SK-N-SH (cell line): ENCODE measurements at regions not wholly inside any gene's neighbourhood (a gene's known extent, or its start where the extent isn't known, plus 50 kb on each side); places are given as distances from the start of the nearest gene placed in this dataset.

Experiments
- CTCF ChIA-PET: fragments of 300-600, 350-600 bp; formaldehyde crosslinking; extraction: SDS; loops from one replicate; lab custom pipeline; 2021; lab: Yijun Ruan, JAX
- POLR2A ChIA-PET: fragments of 350-600 bp; sonication (Branson Sonifier 250); formaldehyde crosslinking; extraction: SDS; loops from one replicate; lab custom pipeline; 2020; ENCODE audit warnings: antibody characterized with exemption, inconsistent platforms; lab: Yijun Ruan, JAX
- DNase-seq: peaks from one replicate; pipeline ENCODE4 v3.0.0; 2012
- H2AFZ ChIP-seq: fragments of 200-600 bp; sonication (generic); 2 replicates; pipeline ENCODE4 v1.8.1; 2016; ENCODE audit warnings: antibody characterized with exemption, mild to moderate bottlenecking, low read depth
- H3F3A ChIP-seq: fragments of 200-600 bp; sonication (generic); replicated peaks from 2 replicates; pipeline ENCODE3; 2016; ENCODE audit warnings: antibody characterized with exemption, mild to moderate bottlenecking; ENCODE audit not compliant: insufficient read depth
- H3K27ac ChIP-seq, 2 experiments: fragments of 200-500 bp in 1 of 2; fragments of 200-600 bp in 1 of 2; sonication (Bioruptor generic) in 1 of 2; sonication (generic), shearing (Covaris generic) in 1 of 2; 2 replicates each; pipeline versions ENCODE4 v1.5.1 to v1.6.1; 2014 to 2016; ENCODE audit warnings: low read depth in 2 of 2, inconsistent platforms in 1 of 2, low read length in 1 of 2, mild to moderate bottlenecking in 1 of 2, mixed read lengths in 1 of 2
- H3K27me3 ChIP-seq: fragments of 200-600 bp; sonication (generic), shearing (Covaris generic); 2 replicates; pipeline ENCODE4 v1.6.1; 2016; ENCODE audit warnings: mixed run types; ENCODE audit not compliant: insufficient read depth
- H3K36me3 ChIP-seq, 2 experiments: fragments of 200-500 bp in 1 of 2; fragments of 200-600 bp in 1 of 2; sonication (Bioruptor generic) in 1 of 2; sonication (generic) in 1 of 2; replicated peaks in 1 of 2; 2 replicates each; pipeline versions ENCODE3 to v1.5.1; 2014 to 2016; ENCODE audit warnings: low read length in 1 of 2, mild to moderate bottlenecking in 1 of 2; ENCODE audit not compliant: insufficient read depth in 2 of 2, control insufficient read depth in 1 of 2
- H3K4me1 ChIP-seq, 2 experiments: fragments of 200-500 bp in 1 of 2; fragments of 200-600 bp in 1 of 2; sonication (Bioruptor generic) in 1 of 2; sonication (generic), shearing (Covaris generic) in 1 of 2; 2 replicates each; pipeline versions ENCODE4 v1.5.1 to v1.6.1; 2014 to 2016; ENCODE audit warnings: low read depth in 1 of 2, low read length in 1 of 2, mixed run types in 1 of 2; ENCODE audit not compliant: insufficient read depth in 2 of 2, control insufficient read depth in 1 of 2
- H3K4me2 ChIP-seq: fragments of 200-600 bp; sonication (generic), shearing (Covaris generic); 2 replicates; pipeline ENCODE4 v1.6.1; 2017; ENCODE audit warnings: mixed run types
- H3K4me3 ChIP-seq, 2 experiments: fragments of 200-500 bp in 1 of 2; fragments of 200-600 bp in 1 of 2; sonication (Bioruptor generic) in 1 of 2; sonication (generic), shearing (Covaris generic) in 1 of 2; 2 replicates each; pipeline versions ENCODE4 v1.5.1 to v1.8.1; 2014 to 2016; ENCODE audit warnings: low read depth in 2 of 2, inconsistent platforms in 1 of 2, low read length in 1 of 2, mild to moderate bottlenecking in 1 of 2, mixed read lengths in 1 of 2, moderate library complexity in 1 of 2
- H3K79me2 ChIP-seq: fragments of 200-600 bp; sonication (generic); 2 replicates; pipeline ENCODE4 v1.8.1; 2017; ENCODE audit warnings: mild to moderate bottlenecking; ENCODE audit not compliant: insufficient read depth
- H3K9ac ChIP-seq: fragments of 200-600 bp; sonication (generic); 2 replicates; pipeline ENCODE4 v1.6.1; 2017; ENCODE audit warnings: mixed run types
- H3K9me2 ChIP-seq: fragments of 200-600 bp; sonication (generic); 2 replicates; pipeline ENCODE4 v1.6.1; 2017; ENCODE audit warnings: mixed run types
- H3K9me3 ChIP-seq: fragments of 200-600 bp; sonication (generic); 2 replicates; pipeline ENCODE4 v1.6.1; 2017; ENCODE audit warnings: mixed run types, mild to moderate bottlenecking, moderate library complexity
- H4K20me1 ChIP-seq: fragments of 200-600 bp; sonication (generic); 2 replicates; pipeline ENCODE4 v1.6.1; 2017; ENCODE audit warnings: mild to moderate bottlenecking, mixed run types; ENCODE audit not compliant: insufficient read depth
- ELF1 ChIP-seq: IDR thresholded peaks from 2 replicates; pipeline ENCODE4 v1.4.0; 2012
- FOSL2 ChIP-seq: IDR thresholded peaks from 2 replicates; pipeline ENCODE4 v1.4.0; 2012; ENCODE audit warnings: low read depth, mild to moderate bottlenecking, moderate library complexity, borderline replicate concordance
- JUND ChIP-seq: IDR thresholded peaks from 2 replicates; pipeline ENCODE4 v1.4.0; 2012
- NFIC ChIP-seq: IDR thresholded peaks from 2 replicates; pipeline ENCODE4 v1.4.0; 2012; ENCODE audit warnings: borderline replicate concordance
- POLR2AphosphoS5 ChIP-seq: IDR thresholded peaks from 2 replicates; pipeline ENCODE4 v1.6.1; 2012; ENCODE audit warnings: low read depth, low read length
- SIN3A ChIP-seq: IDR thresholded peaks from 2 replicates; pipeline ENCODE4 v1.6.1; 2012; ENCODE audit warnings: low read depth, mild to moderate bottlenecking, low read length, moderate library complexity, borderline replicate concordance
- WGBS: methylation state at CpG from one replicate; pipeline ENCODE4 v1.1.6; 2017; ENCODE audit warnings: low lambda C conversion rate; 5-methylcytosine and 5-hydroxymethylcytosine counted together
- TF ChIP-seq, protein P1 (sequence below): fragments of 200-600 bp; sonication (generic); IDR thresholded peaks from 2 replicates; pipeline ENCODE4 v1.6.1; 2017; ENCODE audit warnings: antibody characterized with exemption, mild to moderate bottlenecking, moderate library complexity
- TF ChIP-seq, protein P2 (sequence below): fragments of 150-350 bp; IDR thresholded peaks from 2 replicates; pipeline ENCODE4 v1.6.1; 2017; ENCODE audit warnings: antibody characterized with exemption, low read length, low read depth, borderline replicate concordance
- TF ChIP-seq, protein P3 (sequence below): IDR thresholded peaks from 2 replicates; pipeline ENCODE4 v1.4.0; 2012; ENCODE audit warnings: low read depth, borderline replicate concordance
- TF ChIP-seq, protein P4 (sequence below): IDR thresholded peaks from 2 replicates; pipeline ENCODE4 v1.4.0; 2012; ENCODE audit warnings: low read depth, borderline replicate concordance
- TF ChIP-seq, protein P5 (sequence below): fragments of 150-350 bp; IDR thresholded peaks from 2 replicates; pipeline ENCODE4 v1.6.1; 2016; ENCODE audit warnings: mild to moderate bottlenecking, low read depth, low read length

DNA sequence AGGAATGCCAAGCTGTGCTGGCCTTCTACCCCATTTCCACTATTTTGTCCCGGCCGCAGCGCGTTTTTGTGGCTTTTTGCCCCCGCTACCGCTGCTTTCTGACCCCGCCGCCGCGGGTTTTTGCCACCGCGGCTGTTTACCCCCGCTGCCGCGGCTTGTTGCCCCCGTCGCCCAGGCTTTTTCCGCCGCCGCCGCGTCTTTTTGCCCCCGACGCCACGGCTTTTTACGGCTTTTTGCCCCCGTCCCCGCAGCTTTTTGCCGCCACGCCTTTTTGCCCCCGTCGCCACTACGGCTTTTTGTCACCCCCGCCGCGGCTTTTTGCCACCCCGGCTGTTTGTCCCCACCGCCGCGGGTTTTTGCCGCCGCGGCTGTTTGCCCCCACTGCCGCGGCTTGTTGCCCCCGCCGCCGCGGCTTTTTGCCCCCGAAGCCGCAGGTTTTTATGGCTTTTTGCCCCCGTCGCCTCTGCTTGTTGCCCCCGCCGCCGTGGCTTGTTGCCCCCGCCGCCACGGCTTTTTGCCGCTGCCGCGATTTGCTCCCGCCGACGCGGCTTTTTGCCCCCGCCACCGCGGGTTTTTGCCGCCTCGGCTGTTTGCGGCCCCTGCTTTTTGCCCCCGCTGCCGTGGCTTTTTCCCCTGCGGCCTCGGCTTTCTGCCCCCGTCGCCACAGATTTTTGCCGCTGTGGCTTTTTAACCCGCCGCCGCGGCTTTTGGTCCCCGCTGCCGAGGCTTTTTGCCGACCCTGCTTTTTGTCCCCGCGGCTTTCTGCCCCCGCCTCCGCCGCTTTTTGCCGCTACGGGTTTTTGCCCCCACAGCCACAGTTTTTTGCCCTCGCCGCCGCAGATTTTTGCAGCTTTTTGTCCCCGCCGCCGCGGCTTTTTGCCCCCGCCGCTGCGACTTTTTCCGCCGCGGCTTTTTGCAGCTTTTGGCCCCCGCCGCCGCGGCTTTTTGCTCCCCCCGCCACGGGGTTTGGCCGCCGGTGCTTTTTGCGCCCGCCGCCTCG lies 520.4 kb upstream of the WSB1 start:
- no peaks in the 10 kb centered on the region for H3K27me3 ChIP-seq
- CTCF ChIA-PET = no interaction called here
- WGBS = 83% methylated on average over 118 of the region's 118 CpGs

DNA sequence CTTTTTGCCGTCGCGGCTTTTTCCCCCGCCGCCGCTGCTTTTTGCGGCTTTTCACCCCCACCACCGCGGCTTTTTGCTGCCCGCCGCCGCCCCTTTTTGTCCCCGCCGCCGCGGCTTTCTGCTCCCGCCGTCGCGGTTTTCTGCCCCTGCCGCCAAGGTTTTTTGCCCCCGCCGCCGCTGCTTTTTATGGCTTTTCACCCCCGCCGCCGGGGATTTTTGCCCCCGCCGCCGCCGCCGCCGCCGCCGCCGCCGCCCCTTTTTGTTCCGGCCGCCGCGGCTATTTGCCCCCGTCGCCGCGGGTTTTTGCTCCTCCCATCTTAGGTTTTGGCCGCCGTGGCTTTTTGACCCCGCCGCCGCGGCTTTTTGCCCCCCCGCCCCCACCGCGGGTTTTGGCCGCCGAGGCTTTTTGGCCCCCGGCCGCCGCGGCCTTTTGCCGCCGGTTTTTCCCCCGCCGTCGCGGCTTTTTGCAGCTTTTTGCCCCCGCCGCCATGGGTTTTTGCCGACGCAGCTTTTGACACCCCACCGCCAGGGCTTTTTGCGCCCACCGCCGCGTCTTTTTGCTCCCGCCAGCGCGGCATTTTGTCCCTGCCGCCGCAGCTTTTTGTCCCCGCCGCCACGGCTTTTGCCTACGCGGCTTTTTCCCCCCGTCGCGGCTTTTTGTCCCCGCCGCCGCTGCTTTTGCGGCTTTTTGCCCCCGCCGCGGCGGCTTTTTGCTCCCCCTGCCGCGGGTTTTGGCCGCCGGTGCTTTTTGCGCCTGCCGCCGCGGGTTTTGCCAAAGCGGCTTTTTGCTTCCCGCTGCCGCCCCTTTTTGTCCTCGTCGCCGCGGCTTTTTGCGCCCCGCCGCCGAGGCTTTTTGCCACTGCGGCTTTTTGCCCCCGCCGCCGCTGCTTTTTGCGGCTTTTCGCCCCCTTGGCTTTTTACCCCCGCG lies 519.4 kb upstream of the WSB1 start:
- no peaks in the 10 kb centered on the region for H3F3A ChIP-seq
- H3K9ac ChIP-seq = no peak overlapping the region
- DNase-seq = peak; percentile 2
- POLR2A ChIA-PET = no interaction called here
- H3K4me1 ChIP-seq = no peaks in the 10 kb centered on the region
- no peaks in the 10 kb centered on the region for H3K9me2 ChIP-seq
- H3K4me3 ChIP-seq = no peak overlapping the region
- no peaks in the 10 kb centered on the region for H3K27me3 ChIP-seq
- no peaks in the 10 kb centered on the region for H4K20me1 ChIP-seq
- no peaks in the 10 kb centered on the region for H3K79me2 ChIP-seq
- no peak overlapping the region for H3K27ac ChIP-seq
- H3K36me3 ChIP-seq = no peaks in the 10 kb centered on the region
- no peak overlapping the region for H3K4me2 ChIP-seq
- 88% methylated on average over 123 of the region's 123 CpGs for WGBS
- H3K9me3 ChIP-seq = no peaks in the 10 kb centered on the region
- no peak overlapping the region for H2AFZ ChIP-seq
- CTCF ChIA-PET = no interaction called here
- TF ChIP-seq, protein P1, sequence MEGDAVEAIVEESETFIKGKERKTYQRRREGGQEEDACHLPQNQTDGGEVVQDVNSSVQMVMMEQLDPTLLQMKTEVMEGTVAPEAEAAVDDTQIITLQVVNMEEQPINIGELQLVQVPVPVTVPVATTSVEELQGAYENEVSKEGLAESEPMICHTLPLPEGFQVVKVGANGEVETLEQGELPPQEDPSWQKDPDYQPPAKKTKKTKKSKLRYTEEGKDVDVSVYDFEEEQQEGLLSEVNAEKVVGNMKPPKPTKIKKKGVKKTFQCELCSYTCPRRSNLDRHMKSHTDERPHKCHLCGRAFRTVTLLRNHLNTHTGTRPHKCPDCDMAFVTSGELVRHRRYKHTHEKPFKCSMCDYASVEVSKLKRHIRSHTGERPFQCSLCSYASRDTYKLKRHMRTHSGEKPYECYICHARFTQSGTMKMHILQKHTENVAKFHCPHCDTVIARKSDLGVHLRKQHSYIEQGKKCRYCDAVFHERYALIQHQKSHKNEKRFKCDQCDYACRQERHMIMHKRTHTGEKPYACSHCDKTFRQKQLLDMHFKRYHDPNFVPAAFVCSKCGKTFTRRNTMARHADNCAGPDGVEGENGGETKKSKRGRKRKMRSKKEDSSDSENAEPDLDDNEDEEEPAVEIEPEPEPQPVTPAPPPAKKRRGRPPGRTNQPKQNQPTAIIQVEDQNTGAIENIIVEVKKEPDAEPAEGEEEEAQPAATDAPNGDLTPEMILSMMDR = no peak
- TF ChIP-seq, protein P2, sequence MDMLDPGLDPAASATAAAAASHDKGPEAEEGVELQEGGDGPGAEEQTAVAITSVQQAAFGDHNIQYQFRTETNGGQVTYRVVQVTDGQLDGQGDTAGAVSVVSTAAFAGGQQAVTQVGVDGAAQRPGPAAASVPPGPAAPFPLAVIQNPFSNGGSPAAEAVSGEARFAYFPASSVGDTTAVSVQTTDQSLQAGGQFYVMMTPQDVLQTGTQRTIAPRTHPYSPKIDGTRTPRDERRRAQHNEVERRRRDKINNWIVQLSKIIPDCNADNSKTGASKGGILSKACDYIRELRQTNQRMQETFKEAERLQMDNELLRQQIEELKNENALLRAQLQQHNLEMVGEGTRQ = no peak
- TF ChIP-seq, protein P3, sequence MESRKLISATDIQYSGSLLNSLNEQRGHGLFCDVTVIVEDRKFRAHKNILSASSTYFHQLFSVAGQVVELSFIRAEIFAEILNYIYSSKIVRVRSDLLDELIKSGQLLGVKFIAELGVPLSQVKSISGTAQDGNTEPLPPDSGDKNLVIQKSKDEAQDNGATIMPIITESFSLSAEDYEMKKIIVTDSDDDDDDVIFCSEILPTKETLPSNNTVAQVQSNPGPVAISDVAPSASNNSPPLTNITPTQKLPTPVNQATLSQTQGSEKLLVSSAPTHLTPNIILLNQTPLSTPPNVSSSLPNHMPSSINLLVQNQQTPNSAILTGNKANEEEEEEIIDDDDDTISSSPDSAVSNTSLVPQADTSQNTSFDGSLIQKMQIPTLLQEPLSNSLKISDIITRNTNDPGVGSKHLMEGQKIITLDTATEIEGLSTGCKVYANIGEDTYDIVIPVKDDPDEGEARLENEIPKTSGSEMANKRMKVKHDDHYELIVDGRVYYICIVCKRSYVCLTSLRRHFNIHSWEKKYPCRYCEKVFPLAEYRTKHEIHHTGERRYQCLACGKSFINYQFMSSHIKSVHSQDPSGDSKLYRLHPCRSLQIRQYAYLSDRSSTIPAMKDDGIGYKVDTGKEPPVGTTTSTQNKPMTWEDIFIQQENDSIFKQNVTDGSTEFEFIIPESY = no peak
- TF ChIP-seq NFIC (no peak), SIN3A (no peak), JUND (no peak), FOSL2 (no peak), ELF1 (no peak), POLR2AphosphoS5 (no peak)
- TF ChIP-seq, protein P4, sequence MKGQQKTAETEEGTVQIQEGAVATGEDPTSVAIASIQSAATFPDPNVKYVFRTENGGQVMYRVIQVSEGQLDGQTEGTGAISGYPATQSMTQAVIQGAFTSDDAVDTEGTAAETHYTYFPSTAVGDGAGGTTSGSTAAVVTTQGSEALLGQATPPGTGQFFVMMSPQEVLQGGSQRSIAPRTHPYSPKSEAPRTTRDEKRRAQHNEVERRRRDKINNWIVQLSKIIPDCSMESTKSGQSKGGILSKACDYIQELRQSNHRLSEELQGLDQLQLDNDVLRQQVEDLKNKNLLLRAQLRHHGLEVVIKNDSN = no peak

More for the DNA sequence above, 520.4 kb upstream of the WSB1 start:
- Histone ChIP-seq H3K36me3 (no peaks in the 10 kb centered on the region), H3K9ac (no peak overlapping the region), H3K4me1 (no peaks in the 10 kb centered on the region), H4K20me1 (no peaks in the 10 kb centered on the region), H3K9me3 (no peaks in the 10 kb centered on the region), H3K9me2 (no peaks in the 10 kb centered on the region), H3F3A (no peaks in the 10 kb centered on the region), H2AFZ (no peak overlapping the region), H3K79me2 (no peaks in the 10 kb centered on the region), H3K4me3 (no peak overlapping the region), H3K27ac (no peak overlapping the region), H3K4me2 (no peak overlapping the region)
- DNase-seq = no peak
- POLR2A ChIA-PET = no interaction called here
- TF ChIP-seq, protein P5, sequence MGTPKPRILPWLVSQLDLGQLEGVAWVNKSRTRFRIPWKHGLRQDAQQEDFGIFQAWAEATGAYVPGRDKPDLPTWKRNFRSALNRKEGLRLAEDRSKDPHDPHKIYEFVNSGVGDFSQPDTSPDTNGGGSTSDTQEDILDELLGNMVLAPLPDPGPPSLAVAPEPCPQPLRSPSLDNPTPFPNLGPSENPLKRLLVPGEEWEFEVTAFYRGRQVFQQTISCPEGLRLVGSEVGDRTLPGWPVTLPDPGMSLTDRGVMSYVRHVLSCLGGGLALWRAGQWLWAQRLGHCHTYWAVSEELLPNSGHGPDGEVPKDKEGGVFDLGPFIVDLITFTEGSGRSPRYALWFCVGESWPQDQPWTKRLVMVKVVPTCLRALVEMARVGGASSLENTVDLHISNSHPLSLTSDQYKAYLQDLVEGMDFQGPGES = no peak
- TF ChIP-seq SIN3A = no peak
- TF ChIP-seq, protein P3 = no peak
